Tibial artery (tissue), 4 donors: ENCODE measurements at regions not wholly inside any gene's neighbourhood (a gene's known extent, or its start where the extent isn't known, plus 50 kb on each side); places are given as distances from the start of the nearest gene placed in this dataset.
"Not testable (repeated sequence)": the region's sequence is repeated elsewhere in the genome, so short reads cannot be mapped to it uniquely, and the experiment has no call there.

Experiments used
- DNase-seq, 2 donors: peaks; one replicate each; pipeline ENCODE4 v3.0.0-alpha.2; 2019
- H3K27ac ChIP-seq, 2 donors: fragments of 200-600 bp; sonication (generic) in 1 of 2; 1 replicate in 1 of 2; 2 replicates in 1 of 2; pipeline ENCODE4 v1.5.1; 2018 to 2019; ENCODE audit warnings: mild to moderate bottlenecking in 1 of 2
- H3K27me3 ChIP-seq, 2 donors: fragments of 200-600 bp; sonication (generic) in 1 of 2; one replicate each; pipeline versions ENCODE4 v1.5.1 to v1.6.0; 2016 to 2019
- H3K36me3 ChIP-seq, 3 donors: fragments of 200-600 bp; sonication (generic) in 2 of 3; one replicate each; pipeline ENCODE4 v1.5.1; 2016 to 2019; ENCODE audit warnings: mild to moderate bottlenecking in 2 of 3
- H3K4me1 ChIP-seq, 4 donors: fragments of 200-600 bp; sonication (generic) in 2 of 4; 1 replicate in 3 of 4; 2 replicates in 1 of 4; pipeline ENCODE4 v1.5.1; 2016 to 2019
- H3K4me3 ChIP-seq, 2 donors: fragments of 200-600 bp; sonication (generic) in 1 of 2; 1 replicate in 1 of 2; 2 replicates in 1 of 2; pipeline ENCODE4 v1.5.1; 2018 to 2019; ENCODE audit warnings: mild to moderate bottlenecking in 2 of 2
- H3K9me3 ChIP-seq, 3 donors: fragments of 200-600 bp; sonication (generic) in 1 of 3; one replicate each; pipeline ENCODE4 v1.5.1; 2016 to 2019
- CTCF ChIP-seq, 2 experiments: fragments of 200-600 bp in 1 of 2; fragments of 450-650 bp in 1 of 2; IDR thresholded peaks; one replicate each; pipeline ENCODE4 v1.5.1; 2017 to 2019; ENCODE audit warnings: antibody characterized with exemption in 2 of 2, mild to moderate bottlenecking in 1 of 2, moderate library complexity in 1 of 2
- intact Hi-C: fragments of 100-400 bp; cut with DNase I; formaldehyde crosslinking; loops from one replicate; pipeline ENCODE4 v1.15.0; 2023; ENCODE audit warnings: low total_unique reads

- no peak for TF ChIP-seq CTCF (IDR thresholded peaks at IDR 0.05)
- Histone ChIP-seq H3K36me3 (no peaks in the 10 kb centered on the region), H3K4me3 (no peak overlapping the region), H3K27ac (no peak overlapping the region), H3K27me3 (no peaks in the 10 kb centered on the region), H3K4me1 (peaks cover 0 to 10% (median 0%) of the 10 kb centered on the region in 4 donors), H3K9me3 (no peaks in the 10 kb centered on the region)
- intact Hi-C loops: no loop called here
- DNase-seq: no peak
Measured at GRCh38 chr4:19187096-19187495, 1064.6 kb upstream of the SLIT2 start.

GRCh38 chr4:19181631-19182030, 1070.1 kb upstream of the SLIT2 start:
- H3K9me3 ChIP-seq, intact Hi-C loops, H3K4me3 ChIP-seq, H3K27me3 ChIP-seq, DNase-seq, H3K36me3 ChIP-seq, H3K4me1 ChIP-seq, H3K27ac ChIP-seq: not testable (repeated sequence)

- H3K36me3 ChIP-seq: no peaks in the 10 kb centered on the region
- H3K27me3 ChIP-seq: no peaks in the 10 kb centered on the region
- no peaks in the 10 kb centered on the region for H3K9me3 ChIP-seq
- no peak for DNase-seq
- H3K27ac ChIP-seq: no peak overlapping the region
- no peaks in the 10 kb centered on the region for H3K4me1 ChIP-seq
- no peak for TF ChIP-seq CTCF (IDR thresholded peaks at IDR 0.05)
- intact Hi-C loops: no loop called here
- no peak overlapping the region for H3K4me3 ChIP-seq
Measured at GRCh38 chr4:19178835-19179234, 1072.9 kb upstream of the SLIT2 start.

GRCh38 chr4:19177616-19178015, 1074.1 kb upstream of the SLIT2 start:
- Histone ChIP-seq H3K27me3 (no peaks in the 10 kb centered on the region), H3K27ac (no peak overlapping the region), H3K4me3 (no peak overlapping the region), H3K36me3 (no peaks in the 10 kb centered on the region), H3K4me1 (no peaks in the 10 kb centered on the region), H3K9me3 (no peaks in the 10 kb centered on the region)
- intact Hi-C loops: no loop called here
- TF ChIP-seq CTCF (IDR thresholded peaks at IDR 0.05): no peak
- no peak for DNase-seq

GRCh38 chr4:19171832-19172231, 1079.9 kb upstream of the SLIT2 start:
- intact Hi-C loops: no loop called here
- Histone ChIP-seq H3K27ac (no peak overlapping the region), H3K4me3 (no peak overlapping the region), H3K4me1 (no peaks in the 10 kb centered on the region), H3K27me3 (no peaks in the 10 kb centered on the region), H3K9me3 (no peaks in the 10 kb centered on the region), H3K36me3 (no peaks in the 10 kb centered on the region)
- no peak for DNase-seq
- TF ChIP-seq CTCF (IDR thresholded peaks at IDR 0.05): no peak

GRCh38 chr4:19167311-19167710, 1084.4 kb upstream of the SLIT2 start:
- intact Hi-C loops: no loop called here
- Histone ChIP-seq H3K4me1 (no peaks in the 10 kb centered on the region), H3K4me3 (no peak overlapping the region), H3K27me3 (no peaks in the 10 kb centered on the region), H3K36me3 (no peaks in the 10 kb centered on the region), H3K27ac (no peak overlapping the region), H3K9me3 (no peaks in the 10 kb centered on the region)
- DNase-seq: no peak
- TF ChIP-seq CTCF (IDR thresholded peaks at IDR 0.05): no peak
